SU-DHL-6 (cell line): ENCODE measurements at regions not wholly inside any gene's neighbourhood (a gene's known extent, or its start where the extent isn't known, plus 50 kb on each side); places are given as distances from the start of the nearest gene placed in this dataset.

Experiments used
- EZH2phosphoT487 ChIP-seq: fragments of 200-600 bp; sonication (generic), shearing (Covaris generic); conservative IDR thresholded peaks from 2 replicates; pipeline ENCODE4 v1.6.1; 2018; ENCODE audit warnings: mild to moderate bottlenecking, antibody characterized with exemption, low read length, moderate library complexity, mixed read lengths
- TF ChIP-seq, protein P1 (sequence below): fragments of 200-600 bp; sonication (generic); IDR thresholded peaks from one replicate; pipeline ENCODE4 v1.5.1; 2017; ENCODE audit warnings: antibody characterized with exemption, mild to moderate bottlenecking, low read length, moderate library complexity; ENCODE audit not compliant: insufficient read depth, poor library complexity, severe bottlenecking

DNA sequence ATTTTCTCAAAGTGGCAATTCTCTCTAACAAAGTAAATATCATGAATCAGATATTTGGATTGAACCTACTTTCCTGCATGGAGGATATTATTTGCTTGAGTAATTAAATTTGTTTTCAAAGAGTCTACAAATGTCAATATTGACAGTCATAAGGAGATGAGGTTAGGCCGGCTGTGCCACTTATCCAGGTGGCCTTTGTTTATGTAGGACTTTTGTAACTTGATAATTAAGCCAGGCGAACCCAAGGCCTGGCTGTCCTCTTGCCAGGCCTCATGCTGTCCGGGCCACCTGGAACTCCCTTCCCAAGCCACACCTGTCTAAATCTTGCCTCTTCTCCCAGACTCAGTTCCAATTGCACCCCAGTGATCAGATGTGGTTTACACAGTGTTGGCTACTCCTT lies 255.2 kb downstream of the ACKR3 start:
- TF ChIP-seq, protein P1, sequence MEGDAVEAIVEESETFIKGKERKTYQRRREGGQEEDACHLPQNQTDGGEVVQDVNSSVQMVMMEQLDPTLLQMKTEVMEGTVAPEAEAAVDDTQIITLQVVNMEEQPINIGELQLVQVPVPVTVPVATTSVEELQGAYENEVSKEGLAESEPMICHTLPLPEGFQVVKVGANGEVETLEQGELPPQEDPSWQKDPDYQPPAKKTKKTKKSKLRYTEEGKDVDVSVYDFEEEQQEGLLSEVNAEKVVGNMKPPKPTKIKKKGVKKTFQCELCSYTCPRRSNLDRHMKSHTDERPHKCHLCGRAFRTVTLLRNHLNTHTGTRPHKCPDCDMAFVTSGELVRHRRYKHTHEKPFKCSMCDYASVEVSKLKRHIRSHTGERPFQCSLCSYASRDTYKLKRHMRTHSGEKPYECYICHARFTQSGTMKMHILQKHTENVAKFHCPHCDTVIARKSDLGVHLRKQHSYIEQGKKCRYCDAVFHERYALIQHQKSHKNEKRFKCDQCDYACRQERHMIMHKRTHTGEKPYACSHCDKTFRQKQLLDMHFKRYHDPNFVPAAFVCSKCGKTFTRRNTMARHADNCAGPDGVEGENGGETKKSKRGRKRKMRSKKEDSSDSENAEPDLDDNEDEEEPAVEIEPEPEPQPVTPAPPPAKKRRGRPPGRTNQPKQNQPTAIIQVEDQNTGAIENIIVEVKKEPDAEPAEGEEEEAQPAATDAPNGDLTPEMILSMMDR: no peak
- TF ChIP-seq EZH2phosphoT487: no peak
